NT2/D1 (cell line): ENCODE measurements at regions not wholly inside any gene's neighbourhood (a gene's known extent, or its start where the extent isn't known, plus 50 kb on each side); places are given as distances from the start of the nearest gene placed in this dataset.

Source experiments
- SUZ12 ChIP-seq: IDR thresholded peaks from 2 replicates; pipeline ENCODE4 v1.6.1; 2011; ENCODE audit not compliant: insufficient read length, insufficient read depth; ENCODE audit errors: extremely low read depth
- YY1 ChIP-seq: IDR thresholded peaks from 2 replicates; pipeline ENCODE4 v1.6.1; 2011; ENCODE audit not compliant: insufficient read length, insufficient read depth
- ZNF274 ChIP-seq: IDR thresholded peaks from 2 replicates; pipeline ENCODE4 v1.6.1; 2011; ENCODE audit warnings: mild to moderate bottlenecking, low read depth, low read length

DNA sequence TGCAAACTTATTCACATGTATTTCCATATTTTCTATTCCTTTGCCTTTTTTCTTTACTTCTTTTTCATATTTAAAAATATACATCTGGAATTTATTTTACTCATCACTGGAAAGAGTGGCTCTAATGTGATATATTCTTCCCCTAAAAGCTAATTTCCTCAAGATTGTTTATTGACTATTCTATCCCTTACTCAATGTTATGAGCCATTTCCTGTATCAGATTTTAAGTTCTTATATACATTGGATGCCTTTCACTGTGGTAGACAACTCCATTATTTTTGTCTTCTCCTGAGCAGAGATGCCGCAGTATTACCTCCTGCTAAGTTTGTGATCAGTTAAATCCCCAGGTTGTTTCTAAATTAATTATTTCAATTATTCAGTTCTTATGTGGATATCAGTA is 418.4 kb upstream of the JAG1 start:
- TF ChIP-seq ZNF274 (no peak), YY1 (no peak), SUZ12 (no peak)
